Natural killer cell (primary cell): ENCODE measurements at regions not wholly inside any gene's neighbourhood (a gene's known extent, or its start where the extent isn't known, plus 50 kb on each side); places are given as distances from the start of the nearest gene placed in this dataset.
"Not testable (repeated sequence)": the region's sequence is repeated elsewhere in the genome, so short reads cannot be mapped to it uniquely, and the experiment has no call there.

Experiments used
- ATAC-seq, 3 donors: fragments of 150-1000 bp in 2 of 3; fragments of 200-7000 bp in 1 of 3; cut with Tn5 transposase; 1 replicate in 1 of 3; 2 replicates in 2 of 3; pipeline ENCODE4 v1.10.0; 2021; ENCODE audit warnings: mild to moderate bottlenecking in 2 of 3, moderate library complexity in 2 of 3
- DNase-seq, 2 donors: peaks; one replicate each; pipeline versions ENCODE4 v3.0.0 to v3.0.0-alpha.2; 2013 to 2021; ENCODE audit warnings: mixed read lengths in 1 of 2
- H3K27ac ChIP-seq: one replicate; pipeline ENCODE4 v1.5.1; 2013; ENCODE audit warnings: mild to moderate bottlenecking, low read length
- H3K27me3 ChIP-seq: one replicate; pipeline ENCODE4 v1.6.1; 2013; ENCODE audit warnings: low read length; ENCODE audit not compliant: control insufficient read depth, insufficient read depth
- H3K36me3 ChIP-seq: one replicate; pipeline ENCODE4 v1.6.1; 2013; ENCODE audit warnings: low read length; ENCODE audit not compliant: control insufficient read depth, insufficient read depth
- H3K4me1 ChIP-seq: one replicate; pipeline ENCODE4 v1.6.1; 2013; ENCODE audit warnings: low read length; ENCODE audit not compliant: control insufficient read depth, insufficient read depth
- H3K4me3 ChIP-seq: one replicate; pipeline ENCODE4 v1.5.1; 2013; ENCODE audit warnings: low read length
- H3K9me3 ChIP-seq: one replicate; pipeline ENCODE4 v1.6.1; 2013; ENCODE audit warnings: low read length; ENCODE audit not compliant: control insufficient read depth, insufficient read depth
- H3K27ac Mint-ChIP-seq, 2 donors: one replicate each; pipeline ENCODE4 v1.8.0; 2022; ENCODE audit warnings: mild to moderate bottlenecking in 2 of 2, mixed read lengths in 2 of 2, moderate library complexity in 1 of 2
- H3K27me3 Mint-ChIP-seq, 2 donors: one replicate each; pipeline ENCODE4 v1.8.0; 2022; ENCODE audit warnings: low read depth in 2 of 2, mixed read lengths in 2 of 2
- H3K36me3 Mint-ChIP-seq: one replicate; pipeline ENCODE4 v1.8.0; 2022; ENCODE audit warnings: mixed read lengths
- H3K4me1 Mint-ChIP-seq, 2 donors: one replicate each; pipeline ENCODE4 v1.8.0; 2022; ENCODE audit warnings: mixed read lengths in 2 of 2
- H3K4me3 Mint-ChIP-seq: one replicate; pipeline ENCODE4 v1.8.0; 2022; ENCODE audit warnings: mild to moderate bottlenecking, moderate library complexity, mixed read lengths
- H3K9me3 Mint-ChIP-seq, 2 donors: one replicate each; pipeline ENCODE4 v1.8.0; 2022; ENCODE audit warnings: mixed read lengths in 2 of 2
- WGBS: methylation state at CpG from one replicate; pipeline ENCODE4 v1.1.7; 2013; ENCODE audit warnings: missing lambda C conversion rate; ENCODE audit not compliant: insufficient coverage; 5-methylcytosine and 5-hydroxymethylcytosine counted together
- intact Hi-C: fragments of 100-400 bp; cut with micrococcal nuclease; formaldehyde crosslinking; loops from one replicate; pipeline ENCODE4 v1.14.2; 2022
- TF ChIP-seq, protein P1 (sequence below): fragments of 200-600 bp; IDR thresholded peaks from one replicate; pipeline ENCODE4 v1.8.0; 2022; ENCODE audit warnings: antibody characterized with exemption

DNA sequence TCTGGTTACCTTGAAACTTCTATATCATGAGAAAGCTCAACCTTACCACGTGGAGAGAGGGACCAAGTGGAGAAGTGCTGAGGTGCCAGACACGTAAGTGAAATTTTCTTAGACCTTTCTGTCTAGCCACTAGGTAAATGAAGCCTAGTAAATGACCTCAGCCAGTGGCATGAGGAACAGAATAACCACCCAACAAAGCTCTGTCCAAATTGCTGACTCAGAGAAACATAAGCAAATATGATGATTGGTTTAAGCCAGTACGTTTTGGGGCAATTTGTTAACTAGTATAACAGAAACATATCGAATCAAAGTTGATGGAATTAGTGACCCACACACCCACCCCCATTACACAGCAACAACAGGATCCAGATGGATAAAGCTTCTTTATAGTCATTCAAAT lies 75.2 kb upstream of the MAX start:
- Histone ChIP-seq H3K27me3 (no peaks in the 10 kb centered on the region), H3K4me1 (no peaks in the 10 kb centered on the region), H3K4me3 (no peak overlapping the region), H3K27ac (no peak overlapping the region), H3K9me3 (peaks cover 10% of the 10 kb centered on the region), H3K36me3 (no peaks in the 10 kb centered on the region)
- ATAC-seq = no peak
- 95% methylated on average over 4 of the region's 4 CpGs for WGBS
- Mint-ChIP-seq H3K36me3 (no peaks in the 10 kb centered on the region), H3K4me3 (no peak overlapping the region), H3K27ac (no peak overlapping the region), H3K27me3 (peaks cover 0 to 15% of the 10 kb centered on the region in 2 donors), H3K4me1 (no peaks in the 10 kb centered on the region), H3K9me3 (peaks cover under 1 to 2% of the 10 kb centered on the region in 2 donors)
- DNase-seq = no peak
- TF ChIP-seq, protein P1, sequence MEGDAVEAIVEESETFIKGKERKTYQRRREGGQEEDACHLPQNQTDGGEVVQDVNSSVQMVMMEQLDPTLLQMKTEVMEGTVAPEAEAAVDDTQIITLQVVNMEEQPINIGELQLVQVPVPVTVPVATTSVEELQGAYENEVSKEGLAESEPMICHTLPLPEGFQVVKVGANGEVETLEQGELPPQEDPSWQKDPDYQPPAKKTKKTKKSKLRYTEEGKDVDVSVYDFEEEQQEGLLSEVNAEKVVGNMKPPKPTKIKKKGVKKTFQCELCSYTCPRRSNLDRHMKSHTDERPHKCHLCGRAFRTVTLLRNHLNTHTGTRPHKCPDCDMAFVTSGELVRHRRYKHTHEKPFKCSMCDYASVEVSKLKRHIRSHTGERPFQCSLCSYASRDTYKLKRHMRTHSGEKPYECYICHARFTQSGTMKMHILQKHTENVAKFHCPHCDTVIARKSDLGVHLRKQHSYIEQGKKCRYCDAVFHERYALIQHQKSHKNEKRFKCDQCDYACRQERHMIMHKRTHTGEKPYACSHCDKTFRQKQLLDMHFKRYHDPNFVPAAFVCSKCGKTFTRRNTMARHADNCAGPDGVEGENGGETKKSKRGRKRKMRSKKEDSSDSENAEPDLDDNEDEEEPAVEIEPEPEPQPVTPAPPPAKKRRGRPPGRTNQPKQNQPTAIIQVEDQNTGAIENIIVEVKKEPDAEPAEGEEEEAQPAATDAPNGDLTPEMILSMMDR = no peak
- intact Hi-C loops = no loop called here

DNA sequence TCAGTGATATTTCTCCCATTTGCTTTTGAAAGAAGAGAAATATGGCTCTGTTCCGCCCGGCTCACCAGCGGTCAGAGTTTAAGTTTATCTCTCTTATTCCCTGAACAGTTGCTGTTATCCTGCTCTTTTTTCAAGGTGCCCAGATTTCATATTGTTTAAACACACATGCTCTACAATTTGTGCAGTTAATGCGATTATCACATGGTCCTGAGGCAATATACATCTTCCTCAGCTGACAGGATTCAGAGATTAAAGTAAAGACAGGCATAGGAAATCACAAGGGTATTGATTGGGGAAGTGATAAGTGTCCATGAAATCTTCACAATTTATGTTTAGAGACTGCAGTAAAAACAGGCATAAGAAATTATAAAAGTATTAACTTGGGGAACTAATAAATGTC lies 76.9 kb upstream of the MAX start:
- DNase-seq, H3K36me3 Mint-ChIP-seq, H3K27ac ChIP-seq, H3K27me3 ChIP-seq, H3K4me3 Mint-ChIP-seq, intact Hi-C loops, H3K4me1 Mint-ChIP-seq, H3K27ac Mint-ChIP-seq, H3K36me3 ChIP-seq, H3K4me1 ChIP-seq, H3K9me3 Mint-ChIP-seq, ATAC-seq, H3K4me3 ChIP-seq: not testable (repeated sequence)
- H3K9me3 ChIP-seq = peaks cover 11% of the 10 kb centered on the region
- 98% methylated on average over 4 of the region's 4 CpGs for WGBS
- peaks cover 0 to 11% of the 10 kb centered on the region in 2 donors for H3K27me3 Mint-ChIP-seq

DNA sequence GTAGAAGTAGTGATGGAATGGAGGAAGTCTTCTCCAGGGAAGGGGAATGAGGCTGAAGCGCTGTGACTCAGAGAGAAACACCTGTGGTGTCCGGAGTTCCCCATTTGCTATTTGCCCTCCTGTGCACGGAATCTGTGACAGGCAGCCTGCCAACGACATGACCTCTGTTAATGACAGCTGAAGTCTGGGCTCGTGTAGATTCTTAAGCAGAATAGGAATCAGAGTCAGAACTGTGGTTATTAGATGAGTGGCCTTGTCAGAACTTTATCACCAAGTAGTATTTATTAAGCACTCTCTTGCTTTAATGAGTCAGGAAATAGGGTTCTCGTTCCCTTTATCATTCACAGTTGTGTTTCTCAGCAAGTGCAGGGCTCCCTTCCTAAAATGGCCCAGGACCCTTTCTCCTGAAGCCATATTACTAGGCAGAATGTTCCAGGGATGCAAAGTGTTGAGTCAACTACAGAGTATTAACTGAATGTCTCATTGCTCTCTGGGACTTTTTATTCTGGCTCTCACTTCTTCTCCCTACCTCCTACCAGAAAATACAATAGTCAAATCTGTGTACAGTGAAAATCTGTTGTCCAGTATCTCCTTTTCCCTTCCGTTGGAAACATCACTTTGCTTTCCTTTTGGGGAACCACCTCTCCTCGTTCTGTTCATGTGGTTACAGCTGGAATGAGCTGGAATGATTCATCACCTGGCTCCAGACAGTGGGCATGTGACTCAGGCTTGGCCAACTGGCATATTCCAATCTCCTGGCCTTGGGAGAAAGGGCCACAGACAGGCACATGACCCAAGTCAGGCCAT lies 77.8 kb upstream of the MAX start:
- ATAC-seq (no peak), DNase-seq (peak in 1 of 2 donors; percentile 39)
- intact Hi-C loops = no loop called here
- Histone ChIP-seq H3K27me3 (no peaks in the 10 kb centered on the region), H3K4me1 (no peaks in the 10 kb centered on the region), H3K27ac (no peak overlapping the region), H3K36me3 (no peaks in the 10 kb centered on the region), H3K4me3 (no peak overlapping the region), H3K9me3 (peaks cover 11% of the 10 kb centered on the region)
- Mint-ChIP-seq H3K27ac (no peak overlapping the region), H3K4me1 (no peaks in the 10 kb centered on the region), H3K4me3 (no peak overlapping the region), H3K9me3 (peaks cover 2 to 4% of the 10 kb centered on the region in 2 donors), H3K36me3 (no peaks in the 10 kb centered on the region), H3K27me3 (peaks cover 0 to 11% of the 10 kb centered on the region in 2 donors)
- 17% methylated on average over 8 of the region's 8 CpGs for WGBS
- TF ChIP-seq, protein P1 = no peak

DNA sequence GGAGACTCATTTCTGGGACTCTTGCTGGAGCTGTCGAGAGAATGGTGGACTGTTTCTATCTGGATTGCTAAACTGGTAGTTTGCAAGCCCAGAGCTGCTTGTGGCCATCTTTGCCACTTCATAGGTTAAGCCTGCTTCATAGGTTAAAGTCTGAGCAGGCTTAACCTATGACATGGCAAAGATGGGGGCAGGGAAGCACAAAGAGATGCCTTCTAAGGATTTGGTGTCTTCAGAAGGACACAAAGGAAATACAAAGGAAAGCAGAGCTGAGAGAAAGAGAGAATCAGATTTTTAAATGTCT lies 78.4 kb upstream of the MAX start:
- no peak overlapping the region for H3K27ac ChIP-seq
- 96% methylated on average over 1 of the region's 1 CpG for WGBS
- no peak for ATAC-seq

More for the DNA sequence above, 78.4 kb upstream of the MAX start:
- Mint-ChIP-seq H3K27ac (no peak overlapping the region), H3K9me3 (peaks cover 2 to 4% of the 10 kb centered on the region in 2 donors), H3K4me3 (no peak overlapping the region), H3K4me1 (no peaks in the 10 kb centered on the region), H3K36me3 (no peaks in the 10 kb centered on the region), H3K27me3 (peaks cover 1 to 11% of the 10 kb centered on the region in 2 donors)
- Histone ChIP-seq H3K9me3 (peaks cover 11% of the 10 kb centered on the region), H3K36me3 (no peaks in the 10 kb centered on the region), H3K4me3 (no peak overlapping the region), H3K4me1 (no peaks in the 10 kb centered on the region), H3K27me3 (no peaks in the 10 kb centered on the region)
- intact Hi-C loops = no loop called here
- DNase-seq = no peak
- TF ChIP-seq, protein P1 = no peak
